ENCODE measurements at regions not wholly inside any gene's neighbourhood (a gene's known extent, or its start where the extent isn't known, plus 50 kb on each side); places are given as distances from the start of the nearest gene placed in this dataset.

DNA sequence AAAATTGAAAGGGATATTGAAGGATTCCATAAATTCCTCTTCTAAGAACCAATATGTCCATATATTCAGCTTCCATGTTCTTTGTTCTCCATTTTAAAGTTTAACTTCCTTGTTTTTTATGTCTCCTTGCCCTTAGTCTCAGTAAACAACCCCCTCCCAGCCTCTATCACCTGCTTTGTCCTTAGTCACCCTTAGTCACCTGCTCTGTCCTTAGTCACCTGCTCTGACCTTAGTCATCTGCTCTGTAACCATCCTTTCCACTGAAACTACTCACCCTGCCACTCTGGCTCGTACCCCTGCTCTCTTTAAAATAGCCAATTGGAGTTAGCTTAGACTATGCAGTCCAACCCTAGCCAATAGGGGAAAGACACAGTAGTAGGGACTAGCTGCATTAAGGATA, 136.2 kb upstream of the TMEM106B start:
- Histone ChIP-seq H2AK5ac (ENCODE audit: low read depth, low read length) (no peak overlapping the region), H3K9me3 (ENCODE audit: control insufficient read depth, insufficient read depth, low read length) (no peaks in the 10 kb centered on the region), H3K9ac (ENCODE audit: low read depth, low read length) (no peak overlapping the region), H3K23ac (ENCODE audit: low read depth, low read length) (no peak overlapping the region), H4K5ac (ENCODE audit: low read depth, low read length) (no peak overlapping the region), H3K27ac (ENCODE audit: insufficient read depth, low read length) (no peak overlapping the region), H3K27me3 (ENCODE audit: control insufficient read depth, insufficient read depth, low read length) (no peaks in the 10 kb centered on the region), H2BK15ac (ENCODE audit: low read depth, low read length) (no peak overlapping the region), H2AK9ac (replicated peaks; ENCODE audit: low read depth, low read length, poor library complexity) (no peak overlapping the region), H4K20me1 (ENCODE audit: insufficient read depth, low read length) (no peaks in the 10 kb centered on the region), H3K14ac (replicated peaks; ENCODE audit: low read depth, low read length) (no peak overlapping the region), H3K36me3 (ENCODE audit: control insufficient read depth, insufficient read depth, low read length) (no peaks in the 10 kb centered on the region), H2BK120ac (ENCODE audit: low read depth, low read length) (no peak overlapping the region), H3K4me1 (ENCODE audit: control insufficient read depth, insufficient read depth, low read length) (no peaks in the 10 kb centered on the region), H3K56ac (ENCODE audit: extremely low read depth, insufficient read depth, low read length) (no peak overlapping the region), H4K91ac (ENCODE audit: insufficient read depth, low read depth, low read length) (no peak overlapping the region), H3K4ac (ENCODE audit: low read depth, low read length) (no peak overlapping the region), H3K4me3 (ENCODE audit: insufficient read depth, low read depth, low read length) (no peak overlapping the region), H3K79me1 (ENCODE audit: low read depth in 1 of 2, low read length in 2 of 2) (no peaks in the 10 kb centered on the region), H2BK5ac (ENCODE audit: low read depth, low read length, poor library complexity, severe bottlenecking) (no peak overlapping the region), H2AFZ (replicated peaks; ENCODE audit: low read length, poor library complexity) (no peak overlapping the region), H3K18ac (ENCODE audit: low read depth, low read length) (no peak overlapping the region), H2BK20ac (ENCODE audit: low read depth, low read length) (no peak overlapping the region), H3K9me1 (ENCODE audit: insufficient read depth, low read length) (no peaks in the 10 kb centered on the region), H4K8ac (ENCODE audit: low read depth in 2 of 2, low read length in 2 of 2) (no peak overlapping the region), H3K4me2 (ENCODE audit: low read depth, low read length) (no peak overlapping the region)
- dilution Hi-C loops (cut with HindIII; ENCODE audit: low sequenced_read_pairs, unreplicated experiment) (no loop called here), in situ Hi-C loops (cut with MboI; ENCODE audit: low sequenced_read_pairs) (loop anchor here (25.0 kb wide), 2 partner anchors 412 to 638 kb away; no protein-coding TSS in a partner anchor), intact Hi-C loops (cut with micrococcal nuclease) (no loop called here)
- CTCF ChIA-PET: no interaction called here
- BruUV-seq (replicated peaks): no TSS peak
- TF ChIP-seq CEBPB (IDR thresholded peaks at IDR 0.05; ENCODE audit: low read depth, low read length): no peak
- no peak for TF ChIP-seq BHLHE40 (IDR thresholded peaks at IDR 0.05; ENCODE audit: low read depth, low read length)
- TF ChIP-seq CHD1 (IDR thresholded peaks at IDR 0.05; ENCODE audit: low read depth, low read length): no peak
- TF ChIP-seq, protein P1, sequence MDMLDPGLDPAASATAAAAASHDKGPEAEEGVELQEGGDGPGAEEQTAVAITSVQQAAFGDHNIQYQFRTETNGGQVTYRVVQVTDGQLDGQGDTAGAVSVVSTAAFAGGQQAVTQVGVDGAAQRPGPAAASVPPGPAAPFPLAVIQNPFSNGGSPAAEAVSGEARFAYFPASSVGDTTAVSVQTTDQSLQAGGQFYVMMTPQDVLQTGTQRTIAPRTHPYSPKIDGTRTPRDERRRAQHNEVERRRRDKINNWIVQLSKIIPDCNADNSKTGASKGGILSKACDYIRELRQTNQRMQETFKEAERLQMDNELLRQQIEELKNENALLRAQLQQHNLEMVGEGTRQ (IDR thresholded peaks at IDR 0.05; ENCODE audit: low read depth, low read length): no peak
- TF ChIP-seq, protein P2, sequence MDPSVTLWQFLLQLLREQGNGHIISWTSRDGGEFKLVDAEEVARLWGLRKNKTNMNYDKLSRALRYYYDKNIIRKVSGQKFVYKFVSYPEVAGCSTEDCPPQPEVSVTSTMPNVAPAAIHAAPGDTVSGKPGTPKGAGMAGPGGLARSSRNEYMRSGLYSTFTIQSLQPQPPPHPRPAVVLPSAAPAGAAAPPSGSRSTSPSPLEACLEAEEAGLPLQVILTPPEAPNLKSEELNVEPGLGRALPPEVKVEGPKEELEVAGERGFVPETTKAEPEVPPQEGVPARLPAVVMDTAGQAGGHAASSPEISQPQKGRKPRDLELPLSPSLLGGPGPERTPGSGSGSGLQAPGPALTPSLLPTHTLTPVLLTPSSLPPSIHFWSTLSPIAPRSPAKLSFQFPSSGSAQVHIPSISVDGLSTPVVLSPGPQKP (IDR thresholded peaks at IDR 0.05; ENCODE audit: borderline replicate concordance, low read depth, low read length): no peak
- no peak for TF ChIP-seq SMC3 (IDR thresholded peaks at IDR 0.05; ENCODE audit: low read depth, low read length)
- no peak for TF ChIP-seq POLR2A (IDR thresholded peaks at IDR 0.05; ENCODE audit: low read depth, low read length)
- no peak for TF ChIP-seq MAFK (IDR thresholded peaks at IDR 0.05; ENCODE audit: low read depth, low read length)
- TF ChIP-seq RCOR1 (IDR thresholded peaks at IDR 0.05; ENCODE audit: insufficient replicate concordance, low read length): no peak
- no peak for TF ChIP-seq MXI1 (IDR thresholded peaks at IDR 0.05; ENCODE audit: borderline replicate concordance, low read depth, low read length)
- TF ChIP-seq, protein P3, sequence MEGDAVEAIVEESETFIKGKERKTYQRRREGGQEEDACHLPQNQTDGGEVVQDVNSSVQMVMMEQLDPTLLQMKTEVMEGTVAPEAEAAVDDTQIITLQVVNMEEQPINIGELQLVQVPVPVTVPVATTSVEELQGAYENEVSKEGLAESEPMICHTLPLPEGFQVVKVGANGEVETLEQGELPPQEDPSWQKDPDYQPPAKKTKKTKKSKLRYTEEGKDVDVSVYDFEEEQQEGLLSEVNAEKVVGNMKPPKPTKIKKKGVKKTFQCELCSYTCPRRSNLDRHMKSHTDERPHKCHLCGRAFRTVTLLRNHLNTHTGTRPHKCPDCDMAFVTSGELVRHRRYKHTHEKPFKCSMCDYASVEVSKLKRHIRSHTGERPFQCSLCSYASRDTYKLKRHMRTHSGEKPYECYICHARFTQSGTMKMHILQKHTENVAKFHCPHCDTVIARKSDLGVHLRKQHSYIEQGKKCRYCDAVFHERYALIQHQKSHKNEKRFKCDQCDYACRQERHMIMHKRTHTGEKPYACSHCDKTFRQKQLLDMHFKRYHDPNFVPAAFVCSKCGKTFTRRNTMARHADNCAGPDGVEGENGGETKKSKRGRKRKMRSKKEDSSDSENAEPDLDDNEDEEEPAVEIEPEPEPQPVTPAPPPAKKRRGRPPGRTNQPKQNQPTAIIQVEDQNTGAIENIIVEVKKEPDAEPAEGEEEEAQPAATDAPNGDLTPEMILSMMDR (conservative IDR thresholded peaks at IDR 0.05; ENCODE audit: low read depth, low read length): no peak
- TF ChIP-seq NFE2L2 (IDR thresholded peaks at IDR 0.05; ENCODE audit: low read depth, low read length): no peak
- TF ChIP-seq RFX5 (IDR thresholded peaks at IDR 0.05; ENCODE audit: low read depth, low read length): no peak
- no peak for TF ChIP-seq FOS (IDR thresholded peaks at IDR 0.05; ENCODE audit: low read depth, low read length)
- TF ChIP-seq MAZ (IDR thresholded peaks at IDR 0.05; ENCODE audit: borderline replicate concordance, low read depth, low read length): no peak
- no peak for TF ChIP-seq RAD21 (IDR thresholded peaks at IDR 0.05; ENCODE audit: low read length)
- POLR2A ChIA-PET (ENCODE audit: unreplicated experiment): no interaction called here
- no CpG with 5 or more reads among the region's 1 CpG for WGBS, 2 experiments (ENCODE audit: extremely low coverage in 2 of 2, insufficient read length in 1 of 2)
- no peak for DNase-seq
- ATAC-seq (ENCODE audit: low read depth): no peak
